IgD-negative memory B cell (primary cell): ENCODE measurements at regions not wholly inside any gene's neighbourhood (a gene's known extent, or its start where the extent isn't known, plus 50 kb on each side); places are given as distances from the start of the nearest gene placed in this dataset.
"Not testable (repeated sequence)": the region's sequence is repeated elsewhere in the genome, so short reads cannot be mapped to it uniquely, and the experiment has no call there.

Experiments
- H3K27ac Mint-ChIP-seq, 3 donors: one replicate each; pipeline ENCODE4 v1.8.0; 2020 to 2022; ENCODE audit warnings: mild to moderate bottlenecking in 3 of 3, mixed read lengths in 3 of 3, moderate library complexity in 1 of 3
- H3K27me3 Mint-ChIP-seq: one replicate; pipeline ENCODE4 v1.8.0; 2021; ENCODE audit warnings: mixed read lengths
- H3K36me3 Mint-ChIP-seq: one replicate; pipeline ENCODE4 v1.8.0; 2020; ENCODE audit warnings: mild to moderate bottlenecking, mixed read lengths
- H3K4me1 Mint-ChIP-seq, 3 donors: one replicate each; pipeline ENCODE4 v1.8.0; 2020 to 2022; ENCODE audit warnings: mixed read lengths in 3 of 3, mild to moderate bottlenecking in 1 of 3
- H3K4me3 Mint-ChIP-seq, 4 donors: one replicate each; pipeline ENCODE4 v1.8.0; 2020 to 2022; ENCODE audit warnings: mild to moderate bottlenecking in 4 of 4, mixed read lengths in 4 of 4, moderate library complexity in 3 of 4
- H3K9me3 Mint-ChIP-seq, 3 donors: one replicate each; pipeline ENCODE4 v1.8.0; 2020 to 2021; ENCODE audit warnings: mixed read lengths in 3 of 3, mild to moderate bottlenecking in 1 of 3

DNA sequence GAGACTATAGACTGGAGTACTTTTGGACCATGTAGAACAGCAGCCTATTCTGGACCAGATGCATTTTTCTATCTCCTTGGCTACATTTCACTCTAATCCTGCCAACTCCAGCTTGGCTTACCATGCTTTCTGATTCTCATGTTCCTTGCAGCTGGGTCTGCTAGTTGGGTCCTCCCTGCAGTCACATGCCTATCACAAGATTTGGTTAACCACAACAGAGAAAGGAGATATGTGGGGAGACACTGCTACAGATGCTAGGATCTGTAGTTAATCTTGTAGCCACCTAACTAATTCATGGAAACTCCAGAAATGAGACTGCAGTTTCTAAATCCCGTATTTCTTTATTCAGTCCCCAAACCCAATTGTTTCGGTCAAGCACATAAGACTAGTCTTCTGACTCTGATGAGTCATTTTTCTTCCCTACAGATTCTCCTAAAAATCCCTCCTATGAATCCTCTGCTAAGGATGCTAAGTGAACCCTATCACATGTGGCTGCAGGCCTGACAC lies 410.6 kb downstream of the DAD1 start:
- Mint-ChIP-seq H3K27me3 (peaks cover 18% of the 10 kb centered on the region), H3K4me1 (peaks cover 0 to 3% (median 0%) of the 10 kb centered on the region in 3 donors), H3K4me3 (no peak overlapping the region), H3K27ac (no peak overlapping the region), H3K9me3 (no peaks in the 10 kb centered on the region), H3K36me3 (no peaks in the 10 kb centered on the region)

DNA sequence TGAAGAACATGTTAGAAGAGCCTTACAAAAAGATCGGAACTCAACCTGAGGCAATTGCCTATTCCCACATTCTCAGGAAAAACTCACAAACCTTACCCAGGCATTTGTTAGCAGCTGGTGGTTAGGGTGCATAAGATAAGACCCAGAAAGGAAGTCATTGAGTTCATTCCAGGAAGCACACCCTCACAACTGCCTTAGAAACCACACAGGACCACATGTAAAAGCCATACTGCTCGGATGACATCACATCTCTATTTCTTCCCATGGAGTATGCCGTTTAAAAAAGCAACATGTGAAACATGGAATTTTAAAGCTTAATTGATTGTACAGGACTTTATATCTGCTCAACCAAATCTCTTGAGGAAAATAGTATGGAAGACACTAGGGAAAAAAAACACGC lies 411.2 kb downstream of the DAD1 start:
- Mint-ChIP-seq H3K27me3 (peaks cover 18% of the 10 kb centered on the region), H3K9me3 (no peaks in the 10 kb centered on the region), H3K27ac (no peak overlapping the region), H3K4me1 (peaks cover 0 to 3% (median 0%) of the 10 kb centered on the region in 3 donors), H3K4me3 (no peak overlapping the region), H3K36me3 (no peaks in the 10 kb centered on the region)

DNA sequence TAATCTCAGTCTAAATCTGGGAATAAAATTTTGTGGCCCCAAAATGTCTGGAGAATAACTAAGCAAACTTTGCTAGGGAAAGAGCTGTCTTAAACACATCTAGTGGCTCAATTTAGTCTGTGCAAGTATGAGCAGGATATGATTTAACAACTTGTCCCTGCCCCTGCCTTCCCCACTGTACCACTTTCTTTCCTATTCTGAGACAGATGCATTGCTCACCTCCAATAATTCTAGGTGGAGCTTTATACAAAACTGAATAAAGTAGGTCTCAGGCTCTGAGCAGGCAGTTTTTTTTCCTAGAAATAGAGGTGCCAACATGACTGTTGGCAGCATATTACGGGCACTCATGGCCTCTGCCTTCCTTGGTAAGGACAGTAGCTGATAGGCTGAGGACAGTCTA lies 412.1 kb downstream of the DAD1 start:
- H3K36me3 Mint-ChIP-seq = no peaks in the 10 kb centered on the region
- H3K4me3 Mint-ChIP-seq = no peak overlapping the region
- H3K9me3 Mint-ChIP-seq = no peaks in the 10 kb centered on the region
- H3K4me1 Mint-ChIP-seq = peaks cover 0 to 3% (median 0%) of the 10 kb centered on the region in 3 donors
- H3K27ac Mint-ChIP-seq = no peak overlapping the region
- peaks cover 18% of the 10 kb centered on the region for H3K27me3 Mint-ChIP-seq

DNA sequence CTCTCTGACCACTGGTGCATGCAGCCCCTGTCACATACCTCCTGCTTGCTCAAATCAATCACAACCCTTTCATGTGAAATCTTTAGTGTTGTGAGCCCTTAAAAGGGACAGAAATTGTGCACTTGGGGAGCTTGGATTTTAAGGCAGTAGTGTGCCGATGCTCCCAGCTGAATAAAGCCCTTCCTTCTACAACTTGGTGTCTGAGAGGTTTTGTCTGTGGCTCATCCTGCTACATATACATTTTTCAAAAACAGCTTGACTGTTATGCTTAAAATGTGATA lies 413.8 kb downstream of the DAD1 start:
- not testable (repeated sequence) for H3K4me3 Mint-ChIP-seq, H3K4me1 Mint-ChIP-seq, H3K36me3 Mint-ChIP-seq, H3K27ac Mint-ChIP-seq, H3K9me3 Mint-ChIP-seq
- peaks cover 15% of the 10 kb centered on the region for H3K27me3 Mint-ChIP-seq

DNA sequence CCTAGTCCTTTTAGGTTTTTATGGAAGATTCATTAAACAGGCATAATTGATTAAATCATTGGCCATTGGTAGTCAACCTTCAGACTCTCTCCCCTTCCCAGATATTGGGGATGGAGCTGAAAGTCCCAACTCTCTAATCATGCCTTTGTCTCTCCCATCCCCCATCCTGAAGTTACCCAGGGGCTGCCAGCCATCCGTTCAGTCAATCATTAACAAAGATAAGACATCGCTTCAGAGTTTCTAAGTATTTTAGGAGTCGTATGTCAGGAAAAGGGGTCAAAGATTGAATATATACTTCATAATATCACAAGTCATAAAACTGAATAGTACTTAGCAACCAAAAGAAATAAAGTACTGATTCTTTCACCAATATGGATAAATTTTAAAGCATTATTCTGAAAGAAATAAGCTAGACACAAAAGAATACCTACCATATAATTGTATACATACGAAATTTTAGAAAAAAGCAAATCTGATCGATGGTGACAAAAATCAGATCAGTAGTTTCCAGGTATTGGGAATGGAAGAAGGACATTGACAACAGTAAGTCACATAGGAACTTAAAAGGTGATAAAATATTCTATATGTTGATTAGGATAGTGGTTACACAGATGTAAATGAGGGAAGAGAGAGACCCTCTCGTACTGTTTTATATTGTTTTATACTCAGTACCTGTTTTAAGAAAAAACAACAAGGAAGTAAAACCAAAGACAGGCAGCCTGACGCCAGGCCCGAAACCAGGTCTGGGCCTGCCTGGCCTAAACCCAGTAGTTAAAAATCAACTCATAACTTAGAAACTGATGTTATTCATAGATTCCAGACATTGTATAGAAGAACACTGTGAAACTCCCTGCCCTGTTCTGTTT lies 414.4 kb downstream of the DAD1 start:
- H3K4me1 Mint-ChIP-seq = peaks cover 0 to 3% (median 0%) of the 10 kb centered on the region in 3 donors
- no peak overlapping the region for H3K27ac Mint-ChIP-seq
- H3K36me3 Mint-ChIP-seq = no peaks in the 10 kb centered on the region
- H3K27me3 Mint-ChIP-seq = peaks cover 10% of the 10 kb centered on the region
- no peak overlapping the region for H3K4me3 Mint-ChIP-seq
- H3K9me3 Mint-ChIP-seq = no peaks in the 10 kb centered on the region

DNA sequence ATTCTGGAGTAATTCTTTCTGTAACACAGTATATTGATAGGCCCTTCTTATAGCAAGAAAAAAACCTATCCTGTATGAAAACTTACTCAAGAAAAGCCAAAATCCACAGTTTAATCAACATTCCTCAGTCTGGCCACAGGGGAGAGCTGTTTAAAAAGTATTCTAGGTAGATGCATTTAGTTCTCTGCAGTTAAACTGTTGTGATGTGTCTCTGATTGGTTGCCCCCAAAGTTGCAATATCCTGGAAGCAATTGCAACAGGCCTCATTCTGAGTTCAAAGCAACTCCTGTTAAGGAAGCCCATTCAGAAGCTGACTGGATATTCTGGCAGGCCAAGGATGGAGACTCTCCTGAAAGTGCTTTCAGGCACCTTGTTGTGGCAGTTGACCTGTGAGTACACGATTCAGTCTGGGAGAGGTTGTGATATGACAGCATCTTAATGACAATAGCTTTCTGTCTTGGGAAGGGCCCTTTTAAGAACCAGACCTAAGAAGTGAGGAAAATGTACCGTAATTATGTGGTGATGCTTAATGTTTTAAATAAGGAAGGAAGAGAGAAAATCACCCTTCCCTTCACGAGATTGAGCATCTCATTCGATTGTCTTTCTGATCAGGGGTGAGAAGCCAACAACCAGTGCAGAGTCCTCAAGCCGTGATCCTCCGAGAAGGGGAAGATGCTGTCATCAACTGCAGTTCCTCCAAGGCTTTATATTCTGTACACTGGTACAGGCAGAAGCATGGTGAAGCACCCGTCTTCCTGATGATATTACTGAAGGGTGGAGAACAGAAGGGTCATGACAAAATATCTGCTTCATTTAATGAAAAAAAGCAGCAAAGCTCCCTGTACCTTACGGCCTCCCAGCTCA lies 420.7 kb downstream of the DAD1 start:
- Mint-ChIP-seq H3K9me3 (no peaks in the 10 kb centered on the region), H3K4me3 (no peak overlapping the region), H3K4me1 (no peaks in the 10 kb centered on the region), H3K36me3 (no peaks in the 10 kb centered on the region), H3K27me3 (peaks cover 6% of the 10 kb centered on the region), H3K27ac (no peak overlapping the region)

DNA sequence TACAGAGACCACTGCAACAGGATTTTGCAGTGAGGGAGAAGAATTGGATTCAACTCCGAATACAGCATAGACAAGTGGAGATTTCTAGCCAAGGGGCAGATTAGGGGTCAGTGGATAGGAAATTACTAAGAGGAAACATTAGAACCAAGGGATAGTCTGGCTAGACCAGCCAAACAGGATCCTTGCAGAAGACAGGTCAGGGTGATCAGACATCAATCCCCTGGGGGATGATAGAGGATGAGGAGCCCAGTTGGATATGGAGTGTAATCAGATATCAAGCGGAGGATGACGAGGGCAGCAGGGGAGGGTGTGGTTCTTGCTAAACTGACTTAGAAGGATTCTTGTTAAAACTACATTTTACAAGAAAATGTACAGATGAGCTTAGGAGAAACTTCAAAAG lies 424.4 kb downstream of the DAD1 start:
- Mint-ChIP-seq H3K27ac (no peak overlapping the region), H3K27me3 (peaks cover 8% of the 10 kb centered on the region), H3K4me3 (no peak overlapping the region), H3K9me3 (no peaks in the 10 kb centered on the region), H3K36me3 (no peaks in the 10 kb centered on the region), H3K4me1 (peaks cover 0 to 5% (median 0%) of the 10 kb centered on the region in 3 donors)

DNA sequence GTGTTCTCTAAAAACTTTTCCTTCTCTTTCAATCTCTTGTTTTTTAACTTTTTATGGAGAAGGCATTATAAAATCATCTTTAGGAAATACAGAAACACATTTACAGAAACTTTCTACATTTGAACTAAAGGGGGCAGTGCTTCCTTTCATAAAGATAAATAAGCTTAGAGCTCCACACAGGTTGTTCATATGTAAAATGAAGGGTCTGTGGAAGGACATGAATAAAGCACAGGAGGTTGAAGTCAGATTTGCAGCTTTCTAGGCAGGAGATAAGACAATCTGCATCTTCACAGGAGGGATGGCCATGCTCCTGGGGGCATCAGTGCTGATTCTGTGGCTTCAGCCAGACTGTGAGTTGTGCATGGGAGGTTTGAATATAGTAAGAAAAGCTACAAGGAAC lies 426.0 kb downstream of the DAD1 start:
- H3K9me3 Mint-ChIP-seq = no peaks in the 10 kb centered on the region
- H3K27ac Mint-ChIP-seq = no peak overlapping the region
- no peak overlapping the region for H3K4me3 Mint-ChIP-seq
- no peaks in the 10 kb centered on the region for H3K36me3 Mint-ChIP-seq
- peaks cover 12% of the 10 kb centered on the region for H3K27me3 Mint-ChIP-seq
- H3K4me1 Mint-ChIP-seq = peaks cover 0 to 8% (median 0%) of the 10 kb centered on the region in 3 donors

DNA sequence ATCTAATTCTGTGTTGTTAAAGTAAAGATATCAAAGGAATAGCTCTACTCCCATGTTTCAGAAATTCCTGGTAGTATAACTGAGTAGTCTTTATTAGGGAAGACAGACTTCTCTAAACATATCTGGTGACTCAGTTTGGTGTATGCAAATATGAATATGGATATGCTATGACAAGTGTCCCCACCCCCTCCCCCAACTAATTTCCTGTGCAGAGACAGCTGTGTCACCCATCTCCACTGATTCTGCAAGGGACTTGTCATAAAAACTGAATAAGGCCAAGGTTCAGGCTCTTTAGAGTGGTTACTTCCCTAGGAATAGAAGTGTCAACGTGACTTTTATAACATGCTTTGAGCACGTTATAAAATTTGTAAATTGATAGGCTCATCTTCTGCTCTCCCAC lies 429.1 kb downstream of the DAD1 start:
- Mint-ChIP-seq H3K36me3 (no peaks in the 10 kb centered on the region), H3K4me1 (peaks cover 0 to 8% (median 0%) of the 10 kb centered on the region in 3 donors), H3K27ac (no peak overlapping the region)

GRCh38 chr14:22159099-22159498 lies 429.9 kb downstream of the DAD1 start:
- H3K27me3 Mint-ChIP-seq = peaks cover 14% of the 10 kb centered on the region
- H3K9me3 Mint-ChIP-seq = no peaks in the 10 kb centered on the region
- H3K27ac Mint-ChIP-seq = no peak overlapping the region
- H3K4me3 Mint-ChIP-seq = no peak overlapping the region
- H3K4me1 Mint-ChIP-seq = peaks cover 0 to 8% (median 0%) of the 10 kb centered on the region in 3 donors
- H3K36me3 Mint-ChIP-seq = no peaks in the 10 kb centered on the region

More for the DNA sequence above, 429.1 kb downstream of the DAD1 start:
- Mint-ChIP-seq H3K4me3 (no peak overlapping the region), H3K9me3 (no peaks in the 10 kb centered on the region), H3K27me3 (peaks cover 17% of the 10 kb centered on the region)

DNA sequence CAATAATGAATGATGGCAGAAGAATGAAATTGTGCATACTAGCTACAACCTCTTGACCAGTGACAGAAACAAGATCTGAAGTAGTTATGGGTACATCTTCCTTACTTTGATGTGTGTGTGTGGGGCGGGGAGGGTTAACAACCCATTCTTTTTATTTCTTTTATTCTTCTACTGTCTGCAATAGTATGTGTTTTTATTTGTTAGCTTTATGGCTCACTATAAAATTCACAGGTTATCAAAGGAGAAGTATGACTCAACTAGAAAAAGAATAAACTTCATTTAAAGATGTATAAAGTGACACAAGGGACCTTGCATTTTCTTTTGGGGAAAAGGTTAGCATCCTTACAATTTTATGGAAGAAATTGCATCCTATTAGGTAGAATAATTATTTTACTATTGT lies 430.5 kb downstream of the DAD1 start:
- Mint-ChIP-seq H3K36me3 (no peaks in the 10 kb centered on the region), H3K9me3 (no peaks in the 10 kb centered on the region), H3K4me1 (peaks cover 0 to 8% (median 0%) of the 10 kb centered on the region in 3 donors), H3K27ac (no peak overlapping the region), H3K4me3 (no peak overlapping the region), H3K27me3 (peaks cover 12% of the 10 kb centered on the region)

DNA sequence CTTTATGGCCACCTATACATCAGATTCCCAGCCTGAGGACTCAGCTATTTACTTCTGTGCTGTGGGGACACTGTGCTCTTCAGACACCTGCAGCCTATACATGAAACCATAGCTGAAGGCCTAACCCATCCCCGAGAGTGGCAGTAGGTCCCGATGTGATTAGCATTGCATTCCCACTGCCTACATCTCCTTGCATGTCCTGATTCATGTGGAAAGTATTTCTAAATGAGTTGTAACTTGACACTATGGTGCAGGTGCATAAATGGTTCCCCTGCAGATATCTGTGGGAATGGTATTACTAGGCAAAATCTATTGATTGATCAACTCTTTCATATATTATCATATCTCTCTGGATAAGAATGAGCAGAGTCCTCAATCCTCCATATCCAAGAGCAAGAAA lies 433.5 kb downstream of the DAD1 start:
- Mint-ChIP-seq H3K4me3 (no peak overlapping the region), H3K9me3 (no peaks in the 10 kb centered on the region), H3K27me3 (peaks cover 19% of the 10 kb centered on the region), H3K4me1 (peaks cover 0 to 8% (median 0%) of the 10 kb centered on the region in 3 donors), H3K36me3 (no peaks in the 10 kb centered on the region), H3K27ac (no peak overlapping the region)

GRCh38 chr14:22152903-22153302 lies 436.1 kb downstream of the DAD1 start:
- Mint-ChIP-seq H3K4me3 (no peak overlapping the region), H3K27me3 (peaks cover 24% of the 10 kb centered on the region), H3K36me3 (no peaks in the 10 kb centered on the region), H3K27ac (no peak overlapping the region), H3K4me1 (no peaks in the 10 kb centered on the region), H3K9me3 (no peaks in the 10 kb centered on the region)

DNA sequence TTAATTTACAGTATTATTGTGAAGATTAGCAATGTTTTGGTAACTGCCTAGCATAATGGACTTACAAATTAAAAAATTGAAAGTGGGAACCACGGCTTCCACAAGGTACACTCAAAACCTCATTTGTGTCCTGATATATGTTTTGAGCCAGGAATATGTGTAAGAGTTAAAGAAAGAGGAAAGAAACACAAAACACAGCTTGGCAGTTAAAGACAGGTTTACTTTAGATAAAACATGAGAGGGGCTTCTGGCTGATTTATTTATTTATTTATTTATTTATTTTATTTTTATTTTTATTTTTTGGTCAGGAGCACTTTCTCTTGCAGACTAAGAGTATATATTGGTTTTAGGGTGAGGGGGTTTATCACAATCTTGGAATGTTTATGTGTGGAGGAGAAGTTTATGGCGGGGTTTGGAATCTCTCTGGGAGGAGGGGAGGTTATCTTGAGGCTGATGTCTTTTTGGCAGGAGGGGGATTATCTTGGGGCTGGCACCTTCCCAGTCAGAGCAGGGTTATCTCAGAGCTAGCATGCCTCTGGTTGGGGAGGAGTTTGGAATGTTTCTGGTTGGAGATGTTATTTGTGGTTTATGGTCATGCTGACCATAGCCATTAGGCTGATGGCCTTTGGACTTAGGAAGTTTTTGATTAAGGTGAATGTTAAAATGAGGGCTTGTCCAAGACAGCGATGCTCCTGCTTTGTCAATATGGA lies 436.7 kb downstream of the DAD1 start:
- no peak overlapping the region for H3K27ac Mint-ChIP-seq
- no peaks in the 10 kb centered on the region for H3K36me3 Mint-ChIP-seq
- peaks cover 30% of the 10 kb centered on the region for H3K27me3 Mint-ChIP-seq
- no peaks in the 10 kb centered on the region for H3K4me1 Mint-ChIP-seq
- no peak overlapping the region for H3K4me3 Mint-ChIP-seq
- H3K9me3 Mint-ChIP-seq = no peaks in the 10 kb centered on the region

GRCh38 chr14:22151121-22151520 lies 437.9 kb downstream of the DAD1 start:
- H3K4me3 Mint-ChIP-seq = no peak overlapping the region
- no peaks in the 10 kb centered on the region for H3K36me3 Mint-ChIP-seq
- H3K9me3 Mint-ChIP-seq = no peaks in the 10 kb centered on the region
- H3K4me1 Mint-ChIP-seq = no peaks in the 10 kb centered on the region
- peaks cover 30% of the 10 kb centered on the region for H3K27me3 Mint-ChIP-seq
- no peak overlapping the region for H3K27ac Mint-ChIP-seq
